ENCODE measurements at regions not wholly inside any gene's neighbourhood (a gene's known extent, or its start where the extent isn't known, plus 50 kb on each side); places are given as distances from the start of the nearest gene placed in this dataset.
"Not testable (repeated sequence)": the region's sequence is repeated elsewhere in the genome, so short reads cannot be mapped to it uniquely, and the experiment has no call there.

DNA sequence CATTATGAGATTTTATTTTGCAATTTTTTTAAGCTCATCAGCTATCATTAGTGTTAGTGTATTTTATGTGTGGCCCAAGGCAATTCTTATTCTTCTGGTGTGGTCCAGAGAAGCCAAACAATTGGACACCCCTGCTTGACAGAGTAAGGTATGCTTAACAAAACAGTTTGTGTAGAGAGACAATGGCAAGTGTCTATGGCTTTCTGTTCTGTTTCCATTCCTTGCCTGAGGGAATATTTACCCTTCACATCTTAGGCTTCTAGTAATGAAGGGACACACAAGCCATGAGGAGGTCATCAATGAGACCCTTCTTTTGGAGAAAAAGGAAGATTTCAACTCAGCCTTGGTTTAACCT is 1278.4 kb upstream of the TENM4 start:
- no peak for DNase-seq

DNA sequence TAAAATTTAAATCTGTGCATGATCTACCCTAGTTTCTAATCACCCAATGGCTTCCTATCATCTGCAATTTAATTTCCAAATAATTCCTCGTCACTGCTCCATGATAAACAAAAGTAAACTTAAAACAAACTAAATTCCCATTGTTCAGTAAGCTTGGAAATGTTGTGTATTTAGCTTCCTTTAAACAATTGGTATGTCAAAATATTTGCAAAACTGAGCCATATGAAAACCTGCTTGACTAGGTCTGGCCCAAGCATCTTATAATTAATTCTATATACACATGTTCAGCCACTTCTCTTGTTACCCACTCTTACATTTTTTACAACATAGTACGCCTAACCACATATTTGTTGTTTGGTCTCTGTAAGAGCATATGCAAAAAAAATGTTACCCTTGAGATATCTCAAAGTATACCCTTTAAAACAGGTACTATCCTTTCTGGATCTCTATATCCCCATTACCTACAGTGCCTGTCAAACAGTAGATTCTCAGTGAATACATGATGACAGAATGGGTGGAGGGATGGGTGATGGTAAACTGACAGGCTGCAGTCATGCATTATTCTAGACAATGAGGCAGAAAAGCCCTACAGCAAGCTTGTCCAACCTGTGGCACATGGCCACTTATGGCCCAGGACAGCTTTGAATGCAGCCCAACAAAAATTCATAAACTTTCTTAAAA is 1277.9 kb upstream of the TENM4 start:
- no peak for DNase-seq

DNA sequence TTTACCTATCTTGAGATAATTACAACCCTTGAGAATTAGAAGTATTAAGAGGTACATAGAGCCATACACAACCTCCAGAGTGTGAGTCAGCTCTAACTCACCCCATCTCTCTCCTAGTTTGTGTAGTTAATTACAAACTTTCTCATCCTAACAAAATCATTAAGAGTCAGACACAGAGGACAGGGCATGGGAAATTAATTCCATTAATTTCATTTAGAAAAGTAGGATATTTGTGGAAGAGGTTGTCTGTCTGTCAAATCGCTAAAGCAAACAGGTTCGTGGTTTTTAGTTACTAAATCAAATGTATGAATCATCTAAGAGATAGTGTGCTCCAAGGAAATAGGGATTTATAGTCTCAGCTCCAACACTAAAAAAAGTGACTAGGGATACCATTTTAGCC is 1261.4 kb upstream of the TENM4 start:
- DNase-seq: no peak

DNA sequence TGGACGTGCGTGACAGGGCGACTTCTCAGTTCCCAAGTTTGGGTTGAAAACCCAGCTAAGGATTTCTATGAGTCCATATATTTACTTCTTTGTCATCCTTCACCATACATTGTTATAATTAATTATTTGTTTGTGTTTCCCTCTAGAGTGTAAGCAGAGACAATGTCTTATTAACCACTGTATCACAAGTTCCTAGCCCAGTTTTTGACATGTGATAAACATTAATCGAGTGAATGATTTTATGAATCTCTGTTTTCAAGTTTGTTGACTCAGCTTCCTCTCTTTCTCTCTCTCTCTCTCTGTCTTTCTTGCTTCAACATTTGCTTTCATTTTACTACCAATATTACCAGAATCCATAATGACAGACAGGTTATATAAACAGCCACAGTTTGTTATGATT is 1259.6 kb upstream of the TENM4 start:
- DNase-seq: no peak

DNA sequence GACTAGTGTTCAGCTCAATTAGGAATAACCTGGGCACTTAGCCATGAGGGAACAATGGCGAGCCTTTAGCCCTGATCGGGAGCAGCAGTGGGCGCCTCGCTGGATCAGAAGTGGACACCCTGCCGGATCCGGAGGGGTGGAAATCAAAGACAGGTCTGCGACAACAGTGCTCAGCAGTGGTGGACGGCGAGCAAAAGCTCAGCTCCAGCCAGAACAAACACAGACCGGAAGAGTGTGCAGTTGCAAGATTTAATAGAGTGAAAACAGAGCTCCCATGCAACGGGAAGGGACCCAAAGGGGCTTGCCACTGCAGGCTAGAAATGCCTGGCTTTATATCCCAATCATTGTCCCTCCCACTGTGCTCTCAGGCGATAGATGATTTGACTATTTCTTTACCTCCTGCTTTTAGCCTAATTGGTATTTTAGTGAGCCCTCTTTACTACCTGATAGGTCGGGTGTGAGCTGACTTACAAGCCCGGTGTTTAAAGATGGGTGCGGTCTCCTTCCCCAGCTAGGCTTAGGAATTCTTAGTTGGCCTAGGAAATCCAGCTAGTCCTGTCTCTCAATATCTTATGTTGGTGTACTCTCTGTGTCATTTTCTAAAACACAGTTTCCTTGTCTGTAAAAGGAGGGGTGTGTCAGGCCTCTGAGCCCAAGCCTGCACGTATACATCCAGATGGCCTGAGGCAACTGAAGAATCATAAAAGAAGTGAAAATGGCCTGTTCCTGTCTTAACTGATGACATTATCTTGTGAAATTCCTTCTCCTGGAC is 1258.8 kb upstream of the TENM4 start:
- DNase-seq: not testable (repeated sequence)

DNA sequence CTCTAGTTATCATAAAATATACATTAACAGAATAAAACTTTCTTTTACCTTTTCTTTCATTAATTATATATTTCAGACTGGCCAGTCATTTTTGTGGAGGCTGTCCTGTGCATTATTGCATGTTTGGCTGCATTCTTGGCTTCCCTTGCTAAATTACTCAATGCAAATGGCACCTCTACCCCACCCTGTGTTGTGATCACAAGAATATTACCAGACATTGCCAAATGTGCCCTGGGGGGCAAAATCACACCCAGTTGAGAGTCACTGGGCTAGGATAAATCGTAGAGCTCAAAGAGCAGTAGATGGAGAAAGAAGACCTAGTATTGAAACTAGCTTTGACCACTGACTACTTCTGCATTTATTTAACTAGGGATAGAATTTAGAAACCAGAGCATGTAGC is 1257.8 kb upstream of the TENM4 start:
- no peak for DNase-seq

DNA sequence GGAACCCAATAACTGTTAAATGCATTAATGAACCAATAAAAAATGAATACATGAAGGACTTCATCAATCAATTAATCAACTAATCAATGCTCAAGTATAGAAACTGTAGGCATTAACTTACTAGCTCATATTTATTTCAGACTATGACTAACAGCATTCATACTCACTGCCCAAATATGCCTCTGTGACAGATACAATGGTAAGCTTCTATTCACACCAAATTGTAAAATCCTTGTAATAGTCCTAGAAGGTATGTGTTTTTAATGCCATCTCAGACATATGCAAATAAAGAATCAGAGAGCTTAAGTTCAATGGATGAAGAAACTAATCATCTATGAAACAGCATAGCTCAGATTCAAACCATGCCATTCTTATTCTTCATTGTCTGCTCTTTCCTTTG is 1253.6 kb upstream of the TENM4 start:
- no peak for DNase-seq

DNA sequence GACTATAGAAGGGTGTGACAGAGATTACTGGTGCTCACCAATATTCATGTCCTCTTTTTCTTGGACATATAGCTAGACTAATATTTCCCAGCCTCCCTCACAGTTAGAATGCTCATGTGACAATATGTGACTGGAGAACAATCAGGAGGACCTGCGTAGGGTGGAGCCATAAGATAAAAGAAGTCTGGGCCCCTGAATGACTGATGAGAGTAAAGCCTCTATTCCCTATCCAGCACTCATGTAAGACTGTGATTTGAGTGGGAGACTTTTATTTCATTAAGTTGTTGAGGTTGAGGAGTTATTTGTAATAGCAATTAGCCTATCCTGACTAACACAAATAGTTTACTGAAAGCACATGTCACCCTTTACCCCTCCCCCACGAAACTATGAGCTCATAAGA is 1247.1 kb upstream of the TENM4 start:
- DNase-seq: no peak

DNA sequence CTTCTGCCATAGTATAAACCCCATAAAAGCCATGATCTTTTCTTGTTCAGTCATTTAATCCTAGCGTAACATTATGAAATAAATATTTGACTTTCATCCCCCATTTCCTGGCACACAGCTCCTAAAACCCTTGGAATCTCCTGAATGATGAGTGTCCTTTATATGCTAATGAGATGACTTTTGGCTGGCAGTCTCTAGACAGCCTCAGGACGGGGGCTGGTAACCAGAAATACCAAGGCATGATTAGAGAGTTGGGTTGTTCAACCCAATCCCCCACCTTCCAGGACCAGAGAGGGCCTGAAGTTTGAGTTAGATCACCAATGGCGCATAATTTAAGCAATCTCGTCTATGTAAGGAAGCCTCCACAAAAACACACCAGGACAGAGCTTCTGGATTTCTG is 1246.1 kb upstream of the TENM4 start:
- no peak for DNase-seq

DNA sequence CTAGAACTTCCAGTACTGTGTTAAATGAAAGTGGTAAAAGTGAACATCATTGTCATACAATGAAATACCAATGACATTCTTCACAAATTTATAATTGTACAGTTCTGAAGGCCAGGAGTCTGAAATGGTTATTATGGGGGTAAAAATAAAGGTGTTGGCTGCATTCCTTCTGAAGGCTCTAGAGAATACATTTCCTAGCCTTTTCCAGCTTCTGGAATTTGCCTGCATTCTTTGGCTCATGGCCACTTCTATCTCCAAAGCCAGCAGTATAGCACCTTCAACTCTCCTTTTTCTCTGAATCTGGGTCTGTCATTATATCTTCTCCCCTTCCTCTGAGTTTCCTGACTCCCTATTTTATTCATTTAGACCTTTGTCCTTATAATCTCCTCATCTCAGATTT is 1232.7 kb upstream of the TENM4 start:
- no peak for DNase-seq

DNA sequence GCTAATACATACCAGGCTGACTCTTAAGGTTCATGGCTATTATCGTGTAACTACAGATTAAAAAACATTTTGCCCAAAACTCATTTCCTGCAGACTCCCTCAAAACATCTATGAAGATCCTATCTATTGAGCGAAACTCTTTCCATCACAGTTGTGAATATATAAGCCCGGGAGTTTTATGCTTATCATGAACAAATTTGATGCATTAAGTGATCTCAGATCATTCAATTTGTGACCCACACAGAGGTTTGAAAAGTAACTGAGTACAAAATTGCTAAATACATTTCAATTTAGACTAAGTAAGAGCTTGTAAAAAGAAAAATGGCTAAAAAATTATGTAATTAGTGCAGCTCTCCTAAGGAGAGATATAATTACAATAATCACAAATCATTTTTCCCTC is 1228.8 kb upstream of the TENM4 start:
- no peak for DNase-seq

DNA sequence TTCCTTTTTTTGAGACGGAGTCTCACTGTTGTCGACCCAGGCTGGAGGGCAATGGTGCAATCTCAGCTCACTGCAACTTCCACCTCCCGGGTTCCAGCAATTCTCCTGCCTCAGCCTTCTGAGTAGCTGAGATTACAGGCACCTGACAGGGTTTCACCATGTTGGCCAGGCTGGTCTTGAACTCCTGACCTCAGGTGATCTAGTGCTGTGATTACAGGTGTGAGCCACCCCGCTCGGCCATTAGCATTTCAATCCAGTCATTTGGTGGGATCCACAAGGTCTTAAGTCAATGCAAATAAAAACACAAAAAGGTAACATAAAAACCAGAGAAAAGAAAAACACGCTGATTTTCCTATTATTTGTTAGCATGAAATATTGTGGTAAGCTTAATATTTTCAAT is 1227.2 kb upstream of the TENM4 start:
- no peak for DNase-seq

DNA sequence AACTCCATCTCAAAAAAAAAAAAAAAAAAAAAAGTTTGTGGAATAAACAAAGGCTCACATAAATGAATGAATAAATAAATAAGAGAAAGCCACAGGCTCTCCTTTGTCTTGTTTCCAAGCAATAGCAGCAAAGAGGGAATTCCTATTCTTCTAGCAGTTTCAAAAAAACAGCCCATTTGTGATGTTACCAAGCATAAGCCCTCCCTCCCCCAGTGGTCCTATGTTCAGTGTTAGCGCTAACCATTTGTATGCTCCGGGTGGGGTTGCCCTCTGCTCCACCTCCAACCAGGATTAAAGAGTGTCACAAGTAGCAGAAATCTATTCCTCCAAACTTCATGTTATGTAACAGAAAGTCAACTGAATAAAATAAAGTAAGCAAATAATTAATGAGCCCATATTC is 1215.0 kb upstream of the TENM4 start:
- DNase-seq: no peak

DNA sequence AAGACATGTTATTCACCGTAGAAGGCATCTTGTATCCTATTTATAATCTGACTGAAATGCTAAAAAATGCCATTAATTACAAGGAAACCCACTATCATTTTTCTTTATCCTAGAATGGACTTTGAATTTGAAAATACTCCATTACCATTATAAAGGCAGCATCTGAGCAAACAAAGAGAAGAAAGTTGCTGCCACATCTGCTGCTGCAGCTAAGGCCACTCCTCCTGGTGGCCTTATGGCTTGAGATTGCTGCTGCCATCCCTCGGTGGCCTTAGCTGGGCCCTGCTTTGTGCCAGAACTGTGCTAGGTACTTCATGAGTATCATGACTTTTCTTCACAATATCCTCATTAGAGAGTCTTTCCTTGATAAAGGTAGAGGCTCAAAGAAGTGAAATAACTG is 1210.1 kb upstream of the TENM4 start:
- DNase-seq: no peak

DNA sequence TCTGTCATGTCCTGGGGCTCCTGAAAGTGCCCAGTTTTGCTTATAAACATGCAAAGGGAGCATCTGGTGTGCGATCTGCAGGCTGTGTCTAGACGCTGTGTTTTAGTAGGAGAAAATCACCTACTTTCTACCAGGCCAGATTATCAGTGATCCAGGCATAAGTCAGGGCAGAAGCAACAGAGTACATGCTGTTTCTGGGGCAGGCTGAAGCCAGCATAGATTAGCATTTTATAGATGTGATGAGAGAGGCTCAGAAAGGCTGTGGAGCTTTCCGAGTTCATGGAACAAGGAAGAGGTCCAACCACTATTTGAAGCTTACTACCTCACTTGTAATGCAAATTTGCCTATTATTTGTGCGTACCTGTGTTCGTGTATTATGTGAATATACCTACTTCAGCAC is 1208.4 kb upstream of the TENM4 start:
- DNase-seq: no peak

DNA sequence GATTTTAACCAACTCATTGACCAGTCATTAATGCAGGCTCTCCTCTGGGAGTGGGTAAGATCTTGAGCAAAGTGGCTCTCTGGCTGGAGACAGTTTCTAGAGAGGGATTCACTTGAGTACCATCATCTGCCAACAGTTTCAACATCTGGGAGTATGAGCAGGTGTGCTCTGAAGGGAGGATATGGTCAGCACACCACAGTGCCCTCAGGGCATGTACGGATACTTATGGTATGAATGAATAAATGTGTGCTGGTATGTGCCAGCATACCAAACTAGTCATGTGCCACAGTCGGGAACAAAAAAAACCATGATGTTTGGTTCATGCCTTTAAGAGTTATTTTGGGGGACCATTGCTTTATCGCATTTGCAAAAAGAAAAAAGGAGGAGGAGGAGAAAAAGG is 1197.5 kb upstream of the TENM4 start:
- no peak for DNase-seq

DNA sequence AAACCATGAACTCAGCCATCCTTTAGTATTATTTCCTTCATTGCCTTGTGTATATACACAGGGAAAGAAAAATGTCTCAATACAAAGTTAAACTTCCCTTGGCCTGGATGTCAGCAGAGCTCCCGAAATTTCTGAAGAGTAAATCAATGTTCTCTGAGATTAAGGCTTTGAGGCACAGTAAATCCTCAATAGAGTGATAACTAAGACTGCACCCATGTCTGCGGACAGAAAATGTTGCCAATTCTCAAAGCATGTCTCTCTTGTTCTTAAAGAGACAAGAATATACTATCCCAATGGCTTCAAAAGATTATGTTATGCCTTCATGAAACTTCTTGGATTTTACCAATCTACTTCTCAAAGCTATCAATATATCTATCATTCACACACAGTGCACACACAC is 1196.7 kb upstream of the TENM4 start:
- DNase-seq: no peak

DNA sequence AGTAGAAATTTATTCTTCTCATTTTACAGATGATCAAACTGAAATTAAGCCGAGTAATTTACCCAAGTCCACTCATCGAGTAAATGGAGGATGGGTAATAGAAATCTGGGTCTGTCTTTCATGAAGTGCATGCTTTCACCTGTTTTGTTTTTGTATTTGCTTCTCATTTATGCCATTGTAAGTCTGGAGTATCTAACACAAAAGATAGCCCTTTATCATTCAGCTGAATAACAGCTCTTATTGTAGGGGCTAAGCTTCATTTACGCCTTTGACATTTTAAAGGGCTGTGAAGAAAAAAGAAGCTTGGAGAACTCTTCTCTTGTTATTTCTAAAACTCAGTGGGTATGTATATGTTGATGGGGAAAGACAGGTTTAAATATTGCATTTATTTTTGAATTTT is 1196.2 kb upstream of the TENM4 start:
- DNase-seq: no peak

DNA sequence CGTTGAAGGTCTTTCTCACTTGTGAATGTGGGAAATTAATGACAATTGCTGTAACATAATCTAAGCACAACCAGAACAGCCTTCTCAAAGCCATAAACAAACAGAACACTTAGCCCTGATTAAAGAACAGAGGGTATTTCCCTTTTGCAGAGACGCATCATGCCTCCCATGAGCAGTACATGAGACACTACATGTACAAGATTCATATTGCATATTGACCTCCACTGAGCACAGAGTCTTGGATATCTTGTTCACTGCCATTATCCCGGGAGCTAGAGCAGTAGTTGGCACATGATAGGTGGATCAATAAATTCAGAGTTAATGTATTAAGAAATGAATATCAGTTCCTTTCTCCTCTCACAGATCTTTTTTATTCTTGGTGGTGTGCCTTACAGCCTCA is 1194.3 kb upstream of the TENM4 start:
- DNase-seq: no peak

DNA sequence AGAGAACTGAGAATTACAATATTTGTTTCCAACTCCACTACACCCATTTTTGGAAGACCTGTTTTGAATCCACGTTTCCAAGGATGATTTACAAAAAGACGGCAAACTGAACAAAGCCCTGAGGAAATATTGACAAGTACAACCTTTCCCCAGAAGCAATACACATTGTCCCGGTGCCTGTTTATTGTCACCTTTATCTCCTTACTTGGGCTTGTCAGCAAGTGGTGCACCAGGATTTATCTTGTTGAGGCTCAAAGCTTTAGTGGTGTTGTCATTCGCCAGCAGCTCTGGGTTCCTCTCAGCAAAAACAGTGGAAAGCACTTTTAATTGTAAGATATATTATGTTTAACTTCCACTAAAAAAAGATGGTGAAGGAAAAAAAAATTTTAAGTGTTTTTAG is 1191.9 kb upstream of the TENM4 start:
- no peak for DNase-seq

DNA sequence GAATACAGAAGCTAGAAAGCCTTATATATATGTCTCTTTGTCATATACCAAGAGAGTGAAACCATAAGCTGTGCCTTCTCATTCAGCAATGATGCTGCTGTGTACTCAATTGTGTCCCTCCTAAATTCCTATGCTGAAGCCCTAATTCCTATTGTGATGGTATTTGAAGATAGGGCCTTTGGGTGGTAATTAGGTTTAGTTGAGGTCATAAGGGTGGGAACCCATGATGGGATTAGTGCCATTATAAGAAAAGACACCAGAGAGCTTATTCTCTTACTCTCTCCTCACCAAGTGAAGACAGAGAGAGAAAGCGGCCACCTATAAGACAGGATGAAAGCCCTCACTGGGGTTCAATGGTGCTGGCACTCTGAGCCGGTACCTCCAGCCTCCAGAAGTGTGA is 1191.3 kb upstream of the TENM4 start:
- DNase-seq: no peak

DNA sequence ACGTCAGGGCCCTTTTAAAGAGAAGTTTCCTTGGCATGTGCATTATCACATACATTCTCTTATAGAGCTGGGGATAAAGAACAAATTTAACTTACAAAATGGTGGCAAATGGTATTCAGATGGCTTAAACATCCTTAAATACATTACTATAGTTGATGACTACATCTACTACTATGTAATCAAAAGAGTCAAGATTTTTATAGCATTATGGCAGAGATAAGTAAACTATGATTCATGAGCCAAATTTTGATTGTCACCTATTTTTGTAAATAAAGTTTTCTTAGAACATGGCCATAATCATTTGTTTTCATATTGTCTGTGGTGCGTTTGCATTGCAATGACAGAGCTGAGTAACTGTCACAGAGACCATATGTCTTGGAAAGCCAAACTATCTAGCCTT is 1188.6 kb upstream of the TENM4 start:
- DNase-seq: no peak

DNA sequence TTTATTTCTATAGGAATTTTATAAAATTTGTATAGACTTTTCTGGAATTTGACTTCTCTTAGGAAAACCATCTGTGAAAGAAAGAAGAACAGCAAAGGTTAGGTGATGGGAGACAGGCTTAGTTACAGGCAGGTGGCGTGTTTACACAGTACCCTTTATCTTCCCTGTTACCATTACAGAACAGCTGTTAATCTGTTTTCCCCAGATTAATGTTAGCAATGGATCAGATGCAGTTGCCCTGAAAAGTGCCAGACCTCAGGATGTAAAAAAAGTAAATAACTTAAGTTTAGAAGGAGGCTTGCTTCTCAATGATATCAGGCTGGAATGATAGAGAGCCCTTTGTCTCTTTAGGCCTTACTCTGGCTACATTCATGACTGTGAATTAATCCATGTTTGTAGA is 1186.5 kb upstream of the TENM4 start:
- no peak for DNase-seq

DNA sequence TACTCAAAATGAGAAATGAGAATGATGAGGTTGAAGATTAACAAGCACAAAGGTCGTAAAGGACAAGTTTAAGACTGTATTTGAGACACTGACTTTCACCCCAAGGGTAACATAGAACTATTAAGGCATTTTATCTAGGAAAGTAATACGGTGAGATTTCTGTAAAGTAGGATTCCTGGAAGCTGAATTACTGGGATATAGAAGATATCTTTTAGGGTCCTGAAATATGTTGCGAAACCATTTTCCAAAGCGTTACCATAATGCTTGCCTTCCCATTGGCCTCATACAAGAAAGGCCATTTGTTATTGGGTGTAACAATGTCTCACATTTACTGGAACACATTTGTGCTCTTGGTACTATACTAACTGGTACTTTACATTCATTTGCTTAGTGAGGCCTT is 1185.9 kb upstream of the TENM4 start:
- DNase-seq: no peak

DNA sequence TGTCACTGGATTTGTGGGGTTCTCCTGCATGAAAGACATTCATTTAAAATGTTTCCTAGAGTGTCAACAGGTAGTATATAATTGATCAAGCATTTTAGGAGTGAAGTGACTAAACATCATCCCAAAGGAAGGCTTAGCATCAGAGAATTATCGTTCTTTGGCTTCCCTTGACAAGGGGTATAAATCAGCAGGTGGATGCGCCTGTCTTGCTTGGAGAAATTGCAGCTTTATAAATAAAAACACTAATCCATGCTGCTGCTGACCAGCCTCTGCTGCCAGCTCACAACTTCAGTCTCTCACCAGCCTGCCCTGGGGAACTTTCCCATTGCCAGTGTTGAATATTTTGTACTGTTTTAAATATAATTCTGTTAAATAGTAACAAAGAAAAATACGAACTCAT is 1184.7 kb upstream of the TENM4 start:
- DNase-seq: no peak
